Activated CD8-positive, alpha-beta memory T cell treated with anti-CD3 and anti-CD28 coated beads, Interleukin-2, amount 50 U/mL, for 48 hours (primary cell): ENCODE measurements at regions not wholly inside any gene's neighbourhood (a gene's known extent, or its start where the extent isn't known, plus 50 kb on each side); places are given as distances from the start of the nearest gene placed in this dataset.

Experiments
- DNase-seq: peaks from one replicate; pipeline ENCODE4 v3.0.0-alpha.2; 2020

DNA sequence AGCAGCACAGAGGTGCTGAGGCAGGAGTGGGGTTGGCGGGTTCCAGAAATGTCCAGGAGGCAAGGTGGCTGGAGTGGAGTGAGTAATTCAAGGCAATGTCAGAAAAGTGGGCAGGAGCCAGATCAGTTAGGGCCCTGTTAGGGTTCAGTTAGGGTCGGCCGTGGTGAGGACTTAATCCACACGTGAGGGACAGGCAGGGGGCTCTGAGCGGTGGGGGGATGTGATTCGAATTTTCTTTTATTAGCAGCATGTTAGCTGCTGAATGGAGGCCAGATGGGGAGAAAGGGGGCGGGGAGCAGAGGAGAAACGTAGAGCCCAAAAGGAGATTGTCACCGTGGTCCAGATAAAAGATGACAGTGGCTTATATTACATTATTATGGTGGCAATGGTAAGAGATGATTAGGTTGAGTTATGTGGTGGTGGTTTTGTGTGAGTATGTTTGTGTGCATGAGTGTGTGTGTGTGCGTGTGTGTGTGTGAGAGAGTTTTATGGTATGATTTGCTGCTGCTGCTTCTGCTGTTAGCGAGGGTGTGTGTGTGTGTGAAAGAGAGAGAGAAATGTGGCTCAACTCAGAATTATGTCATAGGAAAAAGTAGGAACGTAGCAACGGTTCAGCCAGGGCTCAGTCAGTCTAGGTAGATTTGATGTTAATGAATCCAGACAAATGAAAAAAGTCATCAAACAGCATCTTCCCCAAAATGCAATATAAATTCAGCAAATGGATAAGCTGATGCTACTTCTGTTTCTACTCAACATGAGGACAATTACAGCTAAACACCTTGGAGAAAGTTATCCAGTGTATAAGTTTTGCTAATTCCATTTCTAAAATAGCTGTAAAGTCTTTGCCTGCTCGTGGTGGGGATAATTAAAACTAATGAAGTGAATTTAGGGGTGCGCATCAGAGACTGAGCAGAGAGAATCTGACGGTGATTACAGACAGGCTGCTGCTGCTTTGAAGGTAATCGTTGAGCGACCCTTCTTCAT, 390.6 kb downstream of the HAPSTR1 start:
- no peak for DNase-seq

DNA sequence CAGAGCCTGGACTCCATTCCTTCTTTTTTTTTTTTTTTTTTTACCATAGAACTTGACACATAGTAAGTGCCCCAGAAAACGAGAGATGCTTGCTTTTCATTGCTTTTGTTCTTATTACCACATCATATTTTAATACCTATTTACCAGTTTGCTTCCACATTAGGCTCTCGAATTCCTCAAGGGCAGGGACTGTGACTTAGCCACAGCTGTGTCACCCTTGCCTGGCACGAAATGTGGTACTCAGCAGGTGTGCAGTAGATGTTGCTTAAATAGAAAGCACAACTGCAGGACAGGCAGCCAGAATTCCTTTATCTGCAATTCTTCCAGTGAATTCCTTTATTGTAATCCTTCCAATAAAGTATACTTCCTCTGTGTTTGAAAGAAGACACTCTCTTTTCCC, 393.0 kb downstream of the HAPSTR1 start:
- DNase-seq: no peak

DNA sequence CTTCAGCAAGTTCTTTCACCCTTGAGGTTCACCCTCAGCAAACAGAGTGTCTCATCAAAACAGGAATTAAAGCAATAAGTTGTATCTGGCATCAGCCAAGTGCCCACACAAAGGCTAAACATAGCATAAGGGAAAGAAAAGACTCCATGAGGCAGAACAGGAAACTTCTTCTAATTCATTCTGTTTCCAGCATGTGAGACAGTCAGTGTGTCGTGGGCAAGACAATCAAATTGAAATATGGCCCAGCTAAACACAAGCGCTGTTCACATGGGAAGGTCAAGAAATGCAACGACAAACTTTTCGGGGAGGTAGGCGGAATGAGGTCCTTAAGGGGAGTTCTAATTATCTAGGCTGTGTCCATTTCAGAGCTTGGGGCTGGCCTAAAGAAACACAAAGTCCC, 393.4 kb downstream of the HAPSTR1 start:
- no peak for DNase-seq

DNA sequence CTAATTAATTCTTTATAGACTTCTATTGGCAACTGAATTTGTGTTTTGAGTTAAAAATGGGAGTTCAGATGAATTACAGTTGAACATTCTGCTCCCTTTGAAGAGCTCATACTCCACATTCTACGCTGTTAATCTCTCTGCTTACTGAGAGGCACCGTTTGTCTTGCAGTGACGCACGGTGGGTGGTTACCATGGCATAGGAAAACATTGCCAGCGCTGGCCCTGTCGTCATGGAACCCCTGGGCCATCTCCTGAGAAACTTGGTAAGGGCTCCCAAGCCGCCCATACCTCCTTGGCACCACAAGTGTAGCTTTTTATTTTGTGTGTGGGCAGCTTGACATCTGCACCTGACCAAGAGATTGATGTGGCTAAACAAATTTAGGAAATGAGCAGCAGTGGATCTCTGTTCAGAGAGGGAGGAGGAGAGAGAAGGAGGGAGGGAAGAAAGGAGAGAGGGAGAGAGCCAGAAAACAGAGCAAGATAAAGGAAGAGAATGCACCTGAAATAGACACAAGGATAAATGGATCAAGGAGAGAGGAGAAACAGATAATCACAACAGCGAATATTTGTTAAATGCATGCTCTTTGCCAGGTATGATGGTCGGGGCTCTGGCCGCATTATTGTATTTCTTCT, 398.5 kb downstream of the HAPSTR1 start:
- DNase-seq: no peak

DNA sequence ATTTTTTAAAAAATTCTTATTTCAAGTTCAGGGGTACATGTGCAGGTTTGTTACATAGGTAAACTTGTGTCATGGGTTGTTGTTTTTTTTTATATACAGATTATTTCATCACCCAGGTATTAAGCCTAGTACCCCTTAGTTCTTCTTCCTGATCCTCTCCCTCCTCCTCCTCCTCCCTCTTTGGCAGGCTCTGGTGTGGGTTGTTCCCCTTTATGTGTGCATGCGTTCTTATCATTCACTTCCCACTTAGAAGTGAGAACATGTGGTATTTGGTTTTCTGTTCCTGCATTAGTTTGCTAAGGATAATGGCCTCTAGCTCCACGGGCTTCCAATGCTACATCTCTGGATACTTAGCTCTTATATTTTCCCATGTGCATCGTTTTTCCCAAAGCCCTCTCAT, 404.4 kb downstream of the HAPSTR1 start:
- DNase-seq: no peak

DNA sequence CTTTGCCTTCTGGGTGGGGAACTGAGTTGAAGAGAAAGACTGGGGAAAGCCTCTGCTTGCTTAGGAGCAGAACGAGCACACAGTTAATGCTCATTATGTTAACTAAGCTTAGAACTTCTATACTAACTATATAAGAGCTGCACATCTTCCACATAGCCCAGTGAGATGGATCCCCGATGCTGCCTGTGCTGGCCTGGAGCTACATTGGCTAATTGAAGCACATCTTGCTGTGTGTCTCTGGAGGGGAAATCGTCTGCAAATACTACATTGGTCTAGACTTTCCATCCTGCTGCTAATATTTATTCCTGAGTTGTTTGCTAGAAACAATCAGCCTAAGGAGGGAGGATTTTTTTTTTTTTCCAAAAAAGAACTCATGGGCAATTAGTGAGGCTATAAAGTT, 406.3 kb downstream of the HAPSTR1 start:
- DNase-seq: no peak

DNA sequence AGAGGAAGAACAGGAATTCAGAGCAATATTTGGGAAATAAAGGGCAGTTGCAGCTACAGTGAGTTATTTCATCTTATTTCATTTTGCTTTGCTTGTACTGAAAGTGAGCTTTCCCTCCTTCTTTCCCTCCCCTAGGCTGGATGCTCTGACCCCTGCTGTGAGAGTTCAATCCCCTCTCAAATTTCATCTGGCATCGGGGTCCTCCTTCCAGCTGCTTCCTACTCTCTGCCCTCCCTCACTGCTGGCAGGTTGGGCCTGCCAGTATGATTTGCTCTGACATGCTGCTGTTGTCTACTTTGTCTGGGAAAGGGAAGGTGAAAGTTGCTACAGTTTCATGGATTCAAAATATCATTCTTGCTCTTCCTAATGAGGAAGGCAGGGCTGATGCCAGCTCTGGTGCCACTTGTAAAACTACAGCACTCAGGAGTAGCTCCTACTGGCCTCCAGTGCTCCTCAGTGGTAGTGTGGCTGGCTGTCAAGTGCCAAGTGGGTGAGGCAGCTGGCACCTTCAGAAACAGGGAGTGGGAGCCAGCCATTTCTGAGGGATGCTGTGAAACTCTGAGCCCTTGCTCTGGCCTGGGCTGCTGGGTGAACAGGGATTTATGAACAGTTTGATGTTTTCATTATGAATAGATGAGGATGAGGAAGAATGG, 408.6 kb downstream of the HAPSTR1 start:
- DNase-seq: no peak

DNA sequence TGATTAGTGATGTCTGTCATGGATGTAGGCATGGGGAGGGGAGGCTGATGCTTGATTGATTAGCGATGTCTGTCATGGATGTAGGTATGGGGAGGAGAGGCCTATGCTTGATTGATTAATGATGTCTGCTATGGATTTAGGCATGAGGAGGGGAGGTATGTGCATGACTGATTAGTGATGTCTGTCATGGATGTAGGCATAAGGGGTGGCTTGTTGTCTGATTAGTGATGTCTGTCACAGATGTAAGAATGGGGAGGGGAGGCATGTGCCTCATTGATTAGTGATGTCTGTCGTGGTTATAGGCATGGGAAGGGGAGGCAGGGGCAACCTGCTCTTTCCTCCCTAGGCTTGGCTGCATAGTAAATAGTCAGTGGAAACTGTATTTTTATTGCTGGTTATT, 409.4 kb downstream of the HAPSTR1 start:
- DNase-seq: no peak

DNA sequence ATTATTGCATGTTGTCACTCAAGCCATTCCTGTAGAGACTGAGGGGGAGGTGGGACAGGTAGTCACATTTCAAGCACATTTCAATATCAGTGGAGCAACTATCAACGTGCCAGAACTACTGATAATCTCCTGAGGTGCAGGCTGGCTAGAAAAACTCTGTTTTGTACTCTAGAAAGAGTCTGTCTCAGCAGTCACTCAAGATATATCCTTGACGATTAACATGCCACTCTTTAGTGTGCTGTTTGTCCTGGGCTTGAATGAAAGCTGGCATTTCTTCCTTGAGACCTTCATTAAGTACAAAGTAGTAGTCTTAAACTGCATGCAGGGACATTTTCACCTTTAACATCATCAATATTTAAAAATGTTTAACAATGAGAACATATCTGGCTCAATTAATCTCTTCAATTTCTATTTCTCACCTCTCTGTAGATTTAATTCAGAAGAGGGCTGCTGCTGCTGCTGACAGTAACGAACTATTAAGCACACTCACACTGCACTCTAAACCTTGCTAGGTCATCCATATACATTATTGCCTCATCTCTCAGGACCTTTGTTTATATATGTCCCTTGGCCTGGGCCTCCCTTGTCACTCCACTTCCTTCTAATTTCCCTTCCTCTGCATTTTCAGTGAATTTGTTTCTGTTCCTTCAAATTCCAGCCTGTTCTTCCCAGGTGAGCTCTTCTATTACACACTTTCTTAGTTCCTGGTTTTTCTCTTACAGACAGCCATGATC, 412.0 kb downstream of the HAPSTR1 start:
- DNase-seq: no peak

DNA sequence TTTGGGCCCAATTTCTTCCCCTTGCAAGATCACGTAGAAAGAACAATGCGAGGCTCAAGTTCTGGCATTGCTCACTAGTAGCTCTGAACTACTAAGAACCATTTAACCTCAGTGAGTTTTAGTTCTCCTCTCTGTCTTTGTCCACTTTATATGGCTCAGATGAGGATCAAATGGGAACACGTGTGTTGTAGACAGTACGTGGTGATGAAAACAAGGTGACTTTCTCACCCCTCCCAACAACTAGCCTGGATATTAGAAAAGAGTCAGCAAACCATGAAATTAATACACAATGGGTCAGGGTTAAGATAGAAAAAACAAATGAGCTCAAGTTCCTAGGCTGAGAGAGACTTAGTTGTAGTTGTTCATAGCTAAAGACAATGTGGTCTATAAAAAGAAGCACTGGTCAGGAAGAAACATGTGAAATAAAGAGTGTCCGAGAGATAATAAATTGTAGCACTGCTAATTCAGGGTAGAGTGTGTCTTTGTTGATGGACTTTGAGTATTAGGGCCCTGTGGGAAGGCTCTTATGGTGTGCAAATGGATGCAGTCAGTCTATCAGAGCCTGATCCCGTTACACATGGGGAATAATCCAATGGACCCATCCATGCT, 417.0 kb downstream of the HAPSTR1 start:
- DNase-seq: no peak

DNA sequence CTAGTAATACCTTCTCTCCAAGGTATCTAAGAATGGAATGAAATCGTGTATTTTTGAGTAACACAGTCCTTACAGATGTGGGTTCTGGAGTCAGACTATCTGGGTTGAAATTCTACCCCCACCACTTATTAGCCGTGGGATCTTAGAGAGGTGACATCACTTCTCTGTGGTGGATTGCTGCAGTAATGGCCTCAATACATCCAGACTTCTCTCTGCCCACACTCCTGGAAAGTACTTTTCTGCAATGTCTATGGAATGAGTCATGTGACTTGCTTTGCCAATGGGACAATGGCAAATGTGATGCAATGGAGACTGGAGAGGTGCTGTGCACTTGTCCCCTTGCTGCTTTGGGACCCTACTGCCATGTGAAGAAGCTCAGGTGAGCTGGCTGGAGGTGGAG, 418.2 kb downstream of the HAPSTR1 start:
- no peak for DNase-seq

DNA sequence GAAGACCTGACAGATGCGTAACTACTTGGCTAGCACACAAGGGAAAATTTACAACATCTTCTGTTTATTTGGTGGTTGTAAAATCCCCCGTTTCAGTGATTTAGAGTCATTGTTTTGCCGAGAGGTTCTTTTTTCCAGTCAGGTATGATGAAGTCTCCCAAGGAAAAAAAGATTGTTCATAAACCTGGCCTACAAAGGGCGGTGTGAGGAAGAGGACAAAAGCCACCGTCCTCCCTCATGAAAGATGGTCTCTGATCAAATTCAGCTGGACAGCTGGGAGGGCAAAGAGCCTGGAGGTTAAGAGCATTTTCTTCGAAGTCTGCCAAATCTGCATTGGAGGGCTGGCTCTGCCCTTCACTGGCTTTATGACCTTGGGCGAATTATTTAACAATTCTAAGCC, 419.9 kb downstream of the HAPSTR1 start:
- DNase-seq: no peak

DNA sequence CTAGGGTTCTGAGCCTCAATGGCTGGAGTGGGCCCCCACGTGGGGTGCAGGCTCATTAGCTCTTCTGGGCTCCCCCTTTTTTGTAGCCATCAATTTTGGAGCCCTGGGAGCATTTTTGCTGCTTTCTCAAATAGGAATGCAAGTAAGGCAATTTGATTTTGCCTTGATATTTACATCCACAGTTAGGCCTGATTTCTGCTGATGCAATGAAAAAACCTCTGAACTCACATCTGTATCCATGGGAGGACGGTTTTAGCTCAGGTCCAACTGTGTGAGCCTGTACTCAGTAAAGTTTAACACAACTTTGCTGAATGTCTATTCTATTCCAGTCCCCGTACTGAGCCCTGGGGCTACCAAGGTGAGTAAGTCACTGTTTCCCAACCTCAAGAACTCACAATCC, 425.0 kb downstream of the HAPSTR1 start:
- DNase-seq: no peak

DNA sequence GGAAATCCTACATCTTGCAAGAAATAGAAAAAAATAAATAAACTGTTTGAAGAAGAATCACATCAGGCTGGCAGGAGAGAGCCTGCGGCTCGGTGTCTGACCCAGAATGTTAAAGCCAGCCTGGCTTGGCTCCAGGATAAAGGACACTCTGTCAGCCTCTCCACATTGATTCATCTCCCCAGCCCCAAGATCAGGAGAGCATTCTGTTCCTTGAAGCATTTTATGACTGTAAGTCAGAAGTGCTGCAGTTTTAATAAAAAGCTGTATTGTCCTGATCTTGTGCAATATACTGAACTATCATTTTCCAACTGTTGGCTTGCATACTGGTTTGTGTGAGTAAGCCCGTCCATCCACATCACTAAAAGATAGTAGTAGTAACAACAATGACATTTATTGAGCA, 426.6 kb downstream of the HAPSTR1 start:
- DNase-seq: no peak

DNA sequence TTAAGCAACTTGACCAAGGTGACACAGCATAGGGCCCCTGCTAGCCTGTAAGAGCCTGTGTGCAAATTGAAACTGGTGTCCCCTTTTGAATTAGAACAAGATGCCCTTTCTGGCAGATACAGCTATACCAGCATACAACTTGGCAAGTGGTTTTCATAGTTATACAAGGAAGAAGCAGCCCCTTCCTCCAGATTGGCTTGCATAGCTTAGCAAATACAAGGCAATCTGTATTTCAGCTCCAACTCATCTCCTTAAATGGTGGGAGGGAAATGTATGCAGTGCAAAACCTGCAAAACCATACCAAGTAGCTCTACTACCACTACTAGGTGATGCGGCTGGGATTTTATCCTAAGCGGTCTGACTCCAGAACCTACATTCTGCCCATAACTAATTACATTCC, 427.1 kb downstream of the HAPSTR1 start:
- no peak for DNase-seq

DNA sequence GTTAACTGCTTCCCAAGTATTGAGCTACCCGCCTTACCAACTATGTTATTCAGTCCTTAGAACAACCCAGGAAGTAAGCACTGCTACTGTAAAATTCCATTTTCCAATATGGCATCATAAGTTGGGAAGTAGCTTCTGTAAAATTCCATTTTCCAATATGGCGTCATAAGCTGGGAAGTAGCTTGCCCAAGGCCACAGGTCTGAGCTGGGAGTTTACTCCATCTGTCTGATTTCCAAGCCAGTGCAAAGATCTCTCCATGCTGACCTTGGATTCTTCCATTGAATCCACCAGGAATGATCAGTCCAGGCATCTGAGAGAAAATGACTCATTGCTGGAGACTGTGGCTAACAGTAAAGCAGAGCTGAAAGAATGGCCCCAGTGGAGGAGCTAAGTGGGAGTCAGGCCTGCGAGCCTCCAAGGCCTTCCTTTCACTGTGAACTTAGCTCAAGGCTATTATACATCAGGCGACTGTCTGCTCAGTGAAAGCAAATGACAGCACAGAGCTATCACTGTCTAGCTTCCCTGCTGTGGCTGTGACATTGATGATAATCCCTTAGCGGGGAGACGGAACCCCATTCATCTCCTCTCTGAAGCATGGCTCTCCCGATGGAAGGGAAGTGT, 430.4 kb downstream of the HAPSTR1 start:
- DNase-seq: no peak

DNA sequence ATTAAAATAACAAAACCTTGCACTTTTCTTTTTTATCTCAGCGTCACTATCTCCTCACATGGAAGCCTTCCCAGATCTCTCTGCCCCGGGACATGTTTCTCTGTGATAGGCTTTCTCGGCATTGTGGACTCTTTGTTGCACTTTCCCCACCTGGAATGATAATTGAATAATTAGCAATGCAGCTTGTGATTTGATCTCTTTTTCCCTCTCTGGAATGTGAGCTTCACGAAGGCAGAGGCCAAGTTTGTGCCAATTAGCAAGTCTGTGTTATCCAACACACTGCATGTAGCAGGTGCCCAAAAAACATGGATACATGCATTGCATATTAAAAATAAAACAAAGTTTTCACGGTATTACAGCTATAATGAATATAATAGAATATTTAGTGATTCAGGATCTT, 431.2 kb downstream of the HAPSTR1 start:
- no peak for DNase-seq

DNA sequence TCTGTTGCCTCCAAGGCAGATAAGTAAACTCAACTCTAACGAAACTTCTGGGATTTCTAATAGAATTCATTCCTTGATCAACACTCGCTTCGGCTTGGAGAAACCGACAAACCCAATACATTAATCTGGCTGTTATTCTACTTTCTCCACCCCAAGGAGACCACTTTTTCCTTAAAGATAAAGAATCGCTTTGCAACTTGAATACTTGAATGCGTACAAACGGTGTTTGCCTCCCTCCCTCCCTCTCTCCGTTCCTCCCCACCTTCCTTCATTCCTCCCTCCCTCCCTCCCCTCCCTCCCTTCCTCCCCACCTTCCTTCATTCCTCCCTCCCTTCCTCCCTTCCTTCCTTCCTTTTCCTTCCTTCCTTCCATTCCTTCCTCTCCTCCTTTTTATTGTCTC, 432.6 kb downstream of the HAPSTR1 start:
- DNase-seq: no peak

DNA sequence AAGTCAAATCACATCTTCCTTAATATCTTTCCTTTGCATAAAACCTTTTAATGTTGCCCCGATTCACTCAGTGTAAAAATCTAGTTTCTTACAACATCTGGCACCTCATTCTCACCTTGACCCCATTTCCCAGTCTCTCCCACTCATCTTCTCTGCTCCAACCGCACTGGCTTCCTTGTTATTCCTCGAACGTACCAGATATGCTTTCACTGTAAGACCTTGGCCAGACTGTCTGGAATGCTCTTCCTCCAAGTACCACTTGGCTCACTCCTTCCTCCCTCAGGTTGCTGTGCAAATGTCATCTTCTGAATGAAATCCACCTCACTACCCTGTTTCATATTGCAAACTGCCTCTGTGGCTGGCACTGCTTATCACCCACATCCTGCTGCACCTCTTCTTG, 433.6 kb downstream of the HAPSTR1 start:
- no peak for DNase-seq

DNA sequence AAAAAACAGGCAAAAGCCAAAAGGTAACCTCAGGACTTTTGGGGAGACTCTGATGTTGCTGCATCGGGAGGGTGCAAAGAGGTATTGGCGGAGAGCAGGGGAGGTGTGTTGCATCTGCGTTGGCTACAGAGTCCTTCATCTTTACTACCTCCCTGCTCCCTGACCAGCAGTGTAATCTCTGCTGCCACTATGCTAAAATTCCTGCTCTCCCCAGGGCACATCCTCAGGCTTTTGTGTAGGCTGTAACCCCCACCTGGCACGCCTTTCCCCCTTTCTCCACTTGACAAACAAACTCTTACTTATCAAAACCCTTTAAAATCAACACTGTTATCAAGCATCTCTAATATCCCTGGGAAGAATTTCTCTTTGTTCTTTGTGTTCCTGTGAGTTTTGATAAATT, 435.3 kb downstream of the HAPSTR1 start:
- DNase-seq: no peak

DNA sequence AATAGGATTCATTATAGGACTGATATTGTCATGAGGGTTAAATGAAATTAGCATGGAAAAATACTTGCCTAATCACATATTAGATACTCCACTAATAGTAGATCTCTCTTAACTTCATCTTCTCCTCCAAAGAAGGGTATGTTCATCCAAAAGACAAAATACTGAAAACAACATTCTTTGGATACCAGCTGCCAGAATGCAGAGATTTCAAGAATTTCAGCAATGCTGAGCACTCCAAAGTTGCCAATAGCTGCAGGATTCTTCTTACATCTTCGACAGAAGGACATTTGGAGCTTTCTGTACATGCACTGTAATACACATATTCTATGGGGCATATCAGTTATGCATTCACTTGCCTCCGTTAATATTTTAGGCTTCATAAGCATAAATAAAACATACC, 436.5 kb downstream of the HAPSTR1 start:
- no peak for DNase-seq

DNA sequence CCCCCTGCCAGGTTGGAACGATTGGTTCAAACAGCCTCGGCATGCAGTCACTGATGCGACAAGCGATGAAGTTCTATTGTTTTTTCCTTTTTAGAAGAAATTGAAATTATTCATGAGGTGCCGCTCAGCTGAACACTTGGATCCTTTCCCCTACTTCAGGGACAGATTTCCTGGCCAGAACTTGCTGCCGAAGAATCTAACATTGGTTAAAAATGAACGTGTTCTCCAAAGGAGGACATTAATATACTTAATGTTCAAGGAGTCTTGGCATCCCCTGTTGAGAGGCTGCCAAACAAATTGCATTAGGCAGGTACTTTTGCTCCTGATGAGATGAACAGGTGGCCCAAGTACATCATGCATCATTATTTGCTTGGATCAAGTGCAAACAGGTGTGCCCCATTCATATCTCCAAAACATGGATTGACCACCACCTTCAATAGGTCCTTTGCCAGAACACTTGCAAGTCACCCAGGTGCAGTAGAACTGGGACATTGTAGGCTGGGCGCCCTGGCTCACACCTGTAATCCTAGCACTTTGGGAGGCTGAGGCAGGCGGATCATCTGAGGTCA, 437.2 kb downstream of the HAPSTR1 start:
- DNase-seq: no peak
